GM23338 (cell line): ENCODE measurements at regions not wholly inside any gene's neighbourhood (a gene's known extent, or its start where the extent isn't known, plus 50 kb on each side); places are given as distances from the start of the nearest gene placed in this dataset.

Experiments used
- ATAC-seq: fragments of 200-7000 bp; cut with Tn5 transposase; 3 replicates; pipeline ENCODE4 v1.9.1; 2020
- DNase-seq: peaks from one replicate; pipeline ENCODE4 v3.0.0-alpha.2; 2015; ENCODE audit warnings: low spot score
- H2AFZ ChIP-seq: fragments of 200-600 bp; sonication (generic); 2 replicates; pipeline ENCODE4 v1.8.0; 2016; ENCODE audit warnings: antibody characterized with exemption, mild to moderate bottlenecking, moderate library complexity
- H3F3A ChIP-seq: fragments of 200-600 bp; sonication (generic); replicated peaks from 2 replicates; pipeline ENCODE4 v1.8.0; 2017; ENCODE audit warnings: antibody characterized with exemption, mixed run types, low read depth
- H3K27ac ChIP-seq: fragments of 200-600 bp; sonication (generic); 2 replicates; pipeline ENCODE4 v1.6.1; 2016; ENCODE audit warnings: low read depth
- H3K27me3 ChIP-seq: fragments of 200-600 bp; sonication (generic); 2 replicates; pipeline ENCODE4 v1.8.0; 2016; ENCODE audit warnings: mild to moderate bottlenecking, mixed run types, moderate library complexity; ENCODE audit not compliant: insufficient read depth
- H3K36me3 ChIP-seq: fragments of 200-600 bp; sonication (generic); 2 replicates; pipeline ENCODE4 v1.8.0; 2016; ENCODE audit warnings: mild to moderate bottlenecking; ENCODE audit not compliant: insufficient read depth
- H3K4me1 ChIP-seq: fragments of 200-600 bp; sonication (generic); 2 replicates; pipeline ENCODE4 v1.8.0; 2016; ENCODE audit warnings: mild to moderate bottlenecking, moderate library complexity; ENCODE audit not compliant: insufficient read depth
- H3K4me2 ChIP-seq: fragments of 200-600 bp; sonication (generic); 2 replicates; pipeline ENCODE4 v1.7.1; 2017; ENCODE audit warnings: mixed run types
- H3K4me3 ChIP-seq: fragments of 200-600 bp; sonication (generic); 2 replicates; pipeline ENCODE4 v1.6.1; 2016; ENCODE audit warnings: mixed run types
- H3K79me2 ChIP-seq: fragments of 200-600 bp; sonication (generic); replicated peaks from 2 replicates; pipeline ENCODE4 v1.8.0; 2017; ENCODE audit warnings: mild to moderate bottlenecking; ENCODE audit not compliant: insufficient read depth
- H3K9me2 ChIP-seq: fragments of 200-600 bp; sonication (generic); 2 replicates; pipeline ENCODE4 v1.8.0; 2017; ENCODE audit not compliant: insufficient read depth
- H4K20me1 ChIP-seq: fragments of 200-600 bp; sonication (generic); replicated peaks from 2 replicates; pipeline ENCODE4 v1.8.0; 2017; ENCODE audit warnings: mild to moderate bottlenecking; ENCODE audit not compliant: insufficient read depth
- H3K27ac Mint-ChIP-seq: 2 replicates; pipeline ENCODE4 v1.8.0; 2020; ENCODE audit warnings: inconsistent platforms, mild to moderate bottlenecking, moderate library complexity, mixed read lengths
- H3K27me3 Mint-ChIP-seq: 3 replicates; pipeline ENCODE4 v1.8.0; 2022; ENCODE audit warnings: low read depth, mild to moderate bottlenecking, moderate library complexity, mixed read lengths, inconsistent platforms; ENCODE audit not compliant: insufficient read depth, poor library complexity
- H3K36me3 Mint-ChIP-seq: 3 replicates; pipeline ENCODE4 v1.8.0; 2021; ENCODE audit warnings: low read depth, mild to moderate bottlenecking, inconsistent platforms, moderate library complexity, mixed read lengths
- H3K4me1 Mint-ChIP-seq: 3 replicates; pipeline ENCODE4 v1.8.0; 2020; ENCODE audit warnings: mild to moderate bottlenecking, inconsistent platforms, mixed read lengths
- H3K4me3 Mint-ChIP-seq: 3 replicates; pipeline ENCODE4 v1.8.0; 2021; ENCODE audit warnings: moderate library complexity, mild to moderate bottlenecking, inconsistent platforms, mixed read lengths
- H3K9me3 Mint-ChIP-seq: 3 replicates; pipeline ENCODE4 v1.8.0; 2020; ENCODE audit warnings: moderate library complexity, mild to moderate bottlenecking, inconsistent platforms, mixed read lengths
- CREB1 ChIP-seq: fragments of 250-450 bp; sonication (Bioruptor Pico); IDR thresholded peaks from 2 replicates; pipeline ENCODE4 v1.5.0; 2020; ENCODE audit warnings: low read depth, mild to moderate bottlenecking, moderate library complexity
- CTCF ChIP-seq, 2 experiments: fragments of 200-600 bp in 1 of 2; sonication (generic) in 1 of 2; conservative IDR thresholded peaks; 2 replicates each; pipeline versions ENCODE4 v1.5.1 to v1.6.1; 2016 to 2017; ENCODE audit warnings: antibody characterized with exemption in 2 of 2, low read depth in 2 of 2, mild to moderate bottlenecking in 2 of 2, moderate library complexity in 1 of 2
- EZH2phosphoT487 ChIP-seq: fragments of 200-600 bp; sonication (generic); IDR thresholded peaks from one replicate; pipeline ENCODE4 v1.8.1; 2018; ENCODE audit warnings: antibody characterized with exemption; ENCODE audit not compliant: unreplicated experiment
- ZNF331 ChIP-seq: fragments of 250-450 bp; sonication (Bioruptor Pico); IDR thresholded peaks from 2 replicates; pipeline ENCODE4 v1.5.0; 2020; ENCODE audit warnings: low read depth, mild to moderate bottlenecking, moderate library complexity
- ZNF462 ChIP-seq: fragments of 250-450 bp; sonication (Bioruptor Pico); IDR thresholded peaks from 2 replicates; pipeline ENCODE4 v1.5.0; 2020; ENCODE audit warnings: mild to moderate bottlenecking, moderate library complexity

GRCh38 chr1:30253361-30253760, 470.0 kb downstream of the MATN1 start (continued):
- TF ChIP-seq ZNF462 (no peak), CREB1 (CRISPR knock-in tag) (no peak)

- Histone ChIP-seq H3K79me2 (no peaks in the 10 kb centered on the region), H3K36me3 (no peaks in the 10 kb centered on the region), H4K20me1 (no peaks in the 10 kb centered on the region), H3K9me2 (no peaks in the 10 kb centered on the region), H3K4me2 (no peak overlapping the region), H3K4me3 (no peak overlapping the region), H2AFZ (no peak overlapping the region), H3K4me1 (no peaks in the 10 kb centered on the region), H3F3A (no peaks in the 10 kb centered on the region), H3K27me3 (no peaks in the 10 kb centered on the region), H3K27ac (no peak overlapping the region)
- Mint-ChIP-seq H3K36me3 (no peaks in the 10 kb centered on the region), H3K9me3 (no peaks in the 10 kb centered on the region; the same call in 2 of the 3 replicates), H3K4me1 (peaks cover 3% of the 10 kb centered on the region; the same call in 2 of the 3 replicates), H3K27ac (no peak overlapping the region), H3K4me3 (no peak overlapping the region), H3K27me3 (peaks cover 2% of the 10 kb centered on the region)
- no peak for TF ChIP-seq ZNF331 (CRISPR knock-in tag)
- no peak for TF ChIP-seq CTCF (conservative IDR thresholded peaks at IDR 0.05; ENCODE audit: low read depth in 2 of 2)
- TF ChIP-seq EZH2phosphoT487 = no peak
- DNase-seq = no peak
- no peak for ATAC-seq
Measured at GRCh38 chr1:30250984-30251850, 472.2 kb downstream of the MATN1 start.
